ENCODE measurements at regions not wholly inside any gene's neighbourhood (a gene's known extent, or its start where the extent isn't known, plus 50 kb on each side); places are given as distances from the start of the nearest gene placed in this dataset.

DNA sequence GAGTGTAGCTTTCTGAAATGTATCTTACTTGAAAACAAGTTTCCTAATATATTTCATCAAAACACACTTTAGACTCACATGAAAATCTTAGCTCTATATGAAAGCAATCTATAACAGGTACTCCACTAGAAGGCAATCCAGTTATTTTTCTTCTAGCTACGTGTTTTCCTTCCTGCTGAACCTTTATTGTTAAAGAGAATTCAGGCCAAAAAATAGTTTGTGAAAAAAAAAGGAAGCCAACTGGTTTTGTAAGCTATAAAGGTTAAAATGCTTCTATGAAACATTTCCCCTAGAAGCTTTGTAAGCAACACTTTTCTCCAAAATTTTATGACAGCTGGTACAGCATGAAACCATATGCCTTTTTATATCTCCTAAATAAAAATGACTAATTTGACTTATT is 304.7 kb upstream of the DIAPH2 start:
- ChIA-PET CTCF (no interaction called here), POLR2A (ENCODE audit: low non-redundant PET) (no interaction called here)
- no peak for DNase-seq (ENCODE audit: low spot score)
- H3K27ac ChIP-seq: no peak overlapping the region
- TF ChIP-seq CTCF (conservative IDR thresholded peaks at IDR 0.05; ENCODE audit: low read depth): no peak

DNA sequence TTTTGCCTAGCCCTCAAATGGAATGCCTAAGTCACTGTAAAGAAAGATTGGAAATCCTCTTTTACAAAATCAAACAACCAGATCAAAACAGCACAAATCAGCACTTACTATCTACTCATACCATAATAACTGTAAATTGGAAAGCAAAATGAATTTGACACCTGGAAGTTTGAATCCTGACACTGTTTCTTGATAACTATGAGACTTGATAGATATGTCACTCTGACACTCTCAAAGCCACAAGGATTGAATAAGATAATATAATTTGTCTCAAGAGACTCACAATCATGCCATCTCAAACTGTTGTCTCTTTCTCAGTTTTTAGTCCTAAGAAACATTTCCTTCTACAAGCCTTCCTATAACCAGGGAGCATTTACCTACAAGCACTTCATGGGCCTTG is 302.6 kb upstream of the DIAPH2 start:
- ChIA-PET CTCF (interaction anchor here (0.6 to 0.7 kb wide), 2 partner anchors 26 to 333 kb away, joined by 3 to 6 read pairs; no protein-coding TSS in a partner anchor), POLR2A (ENCODE audit: low non-redundant PET) (no interaction called here)
- TF ChIP-seq CTCF (conservative IDR thresholded peaks at IDR 0.05; ENCODE audit: low read depth): no peak
- no peak overlapping the region for H3K27ac ChIP-seq
- no peak for DNase-seq (ENCODE audit: low spot score)

- TF ChIP-seq CTCF (conservative IDR thresholded peaks at IDR 0.05; ENCODE audit: low read depth): no peak
- no peak for DNase-seq (ENCODE audit: low spot score)
- H3K27ac ChIP-seq: no peak overlapping the region
- POLR2A ChIA-PET (ENCODE audit: low non-redundant PET): no interaction called here
- CTCF ChIA-PET: no interaction called here
Measured at GRCh38 chrX:96383428-96383827, 301.2 kb upstream of the DIAPH2 start.

- H3K27ac ChIP-seq: no peak overlapping the region
- ChIA-PET CTCF (no interaction called here), POLR2A (ENCODE audit: low non-redundant PET) (no interaction called here)
- TF ChIP-seq CTCF (conservative IDR thresholded peaks at IDR 0.05; ENCODE audit: low read depth): no peak
- no peak for DNase-seq (ENCODE audit: low spot score)
Measured at GRCh38 chrX:96386325-96386724, 298.3 kb upstream of the DIAPH2 start.

GRCh38 chrX:96386981-96387380 is 297.7 kb upstream of the DIAPH2 start:
- CTCF ChIA-PET: no interaction called here
- POLR2A ChIA-PET (ENCODE audit: low non-redundant PET): no interaction called here
- no peak for TF ChIP-seq CTCF (conservative IDR thresholded peaks at IDR 0.05; ENCODE audit: low read depth)
- no peak overlapping the region for H3K27ac ChIP-seq
- DNase-seq (ENCODE audit: low spot score): no peak

- ChIA-PET CTCF (no interaction called here), POLR2A (ENCODE audit: low non-redundant PET) (no interaction called here)
- TF ChIP-seq CTCF (conservative IDR thresholded peaks at IDR 0.05; ENCODE audit: low read depth): no peak
- no peak for DNase-seq (ENCODE audit: low spot score)
- no peak overlapping the region for H3K27ac ChIP-seq
Measured at GRCh38 chrX:96387801-96388200, 296.8 kb upstream of the DIAPH2 start.
